ENCODE measurements at regions not wholly inside any gene's neighbourhood (a gene's known extent, or its start where the extent isn't known, plus 50 kb on each side); places are given as distances from the start of the nearest gene placed in this dataset.

DNA sequence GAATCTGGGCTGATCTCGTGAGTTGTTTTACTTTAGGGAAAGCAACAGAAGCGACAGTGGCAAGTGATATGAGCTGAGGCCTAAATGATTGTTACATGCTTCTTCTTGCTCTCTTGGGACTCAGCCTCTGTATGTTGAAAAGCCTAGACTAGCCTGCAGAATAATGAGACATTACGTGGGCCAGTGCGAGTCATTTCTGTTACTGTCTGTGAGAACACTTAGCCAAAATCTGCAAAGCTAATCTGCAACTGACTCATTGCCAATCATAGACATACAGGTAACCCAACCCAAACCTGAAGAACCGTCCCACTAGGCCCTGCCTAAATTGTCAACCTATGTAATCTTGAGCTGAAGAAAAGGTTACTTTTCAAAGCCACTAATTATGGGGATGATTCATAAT is 77.4 kb upstream of the F13A1 start:
- Histone ChIP-seq H3K27me3 (no peaks in the 10 kb centered on the region), H3K4me3 (no peak overlapping the region), H3K9me3 (no peaks in the 10 kb centered on the region), H3K27ac (no peak overlapping the region), H3K36me3 (no peaks in the 10 kb centered on the region), H3K4me1 (ENCODE audit: insufficient read depth) (no peaks in the 10 kb centered on the region)
- no peak for TF ChIP-seq EP300 (IDR thresholded peaks at IDR 0.05)
- TF ChIP-seq, protein P1, sequence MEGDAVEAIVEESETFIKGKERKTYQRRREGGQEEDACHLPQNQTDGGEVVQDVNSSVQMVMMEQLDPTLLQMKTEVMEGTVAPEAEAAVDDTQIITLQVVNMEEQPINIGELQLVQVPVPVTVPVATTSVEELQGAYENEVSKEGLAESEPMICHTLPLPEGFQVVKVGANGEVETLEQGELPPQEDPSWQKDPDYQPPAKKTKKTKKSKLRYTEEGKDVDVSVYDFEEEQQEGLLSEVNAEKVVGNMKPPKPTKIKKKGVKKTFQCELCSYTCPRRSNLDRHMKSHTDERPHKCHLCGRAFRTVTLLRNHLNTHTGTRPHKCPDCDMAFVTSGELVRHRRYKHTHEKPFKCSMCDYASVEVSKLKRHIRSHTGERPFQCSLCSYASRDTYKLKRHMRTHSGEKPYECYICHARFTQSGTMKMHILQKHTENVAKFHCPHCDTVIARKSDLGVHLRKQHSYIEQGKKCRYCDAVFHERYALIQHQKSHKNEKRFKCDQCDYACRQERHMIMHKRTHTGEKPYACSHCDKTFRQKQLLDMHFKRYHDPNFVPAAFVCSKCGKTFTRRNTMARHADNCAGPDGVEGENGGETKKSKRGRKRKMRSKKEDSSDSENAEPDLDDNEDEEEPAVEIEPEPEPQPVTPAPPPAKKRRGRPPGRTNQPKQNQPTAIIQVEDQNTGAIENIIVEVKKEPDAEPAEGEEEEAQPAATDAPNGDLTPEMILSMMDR (IDR thresholded peaks at IDR 0.05) = no peak
- TF ChIP-seq POLR2A (IDR thresholded peaks at IDR 0.05) = no peak
- intact Hi-C loops (cut with DNase I) = no loop called here
- no peak for DNase-seq
- 78 to 87% (median 80%) methylated on average over 5 of the region's 5 CpGs for WGBS, 3 donors

DNA sequence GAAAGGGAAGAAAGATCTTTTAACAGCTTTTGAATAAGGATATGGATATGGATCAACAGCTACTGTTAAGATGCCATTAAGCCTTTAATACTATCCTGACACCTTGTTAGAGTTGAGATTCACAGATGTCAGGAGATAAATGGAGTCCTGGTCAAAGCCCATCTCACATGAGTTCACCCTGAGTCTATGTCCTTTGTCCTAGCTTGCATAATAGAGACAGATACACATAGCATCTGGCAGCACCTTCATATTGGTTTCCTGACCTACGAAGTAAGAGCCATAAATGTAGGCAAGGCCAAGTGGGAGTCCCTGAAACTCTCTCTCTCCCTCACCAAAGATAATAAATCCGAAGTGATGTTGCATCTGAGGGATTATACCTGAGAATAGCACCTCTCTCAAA is 79.1 kb upstream of the F13A1 start:
- intact Hi-C loops (cut with DNase I) = no loop called here
- TF ChIP-seq POLR2A (IDR thresholded peaks at IDR 0.05) (no peak), EP300 (IDR thresholded peaks at IDR 0.05) (no peak)
- TF ChIP-seq, protein P1 (IDR thresholded peaks at IDR 0.05) = no peak
- H3K9me3 ChIP-seq = no peaks in the 10 kb centered on the region
- no peak for DNase-seq
- H3K4me1 ChIP-seq (ENCODE audit: insufficient read depth) = no peaks in the 10 kb centered on the region
- 32 to 63% (median 54%) methylated on average over 2 of the region's 2 CpGs for WGBS, 3 donors
- no peak overlapping the region for H3K4me3 ChIP-seq
- no peak overlapping the region for H3K27ac ChIP-seq
- H3K36me3 ChIP-seq = no peaks in the 10 kb centered on the region
- no peaks in the 10 kb centered on the region for H3K27me3 ChIP-seq

DNA sequence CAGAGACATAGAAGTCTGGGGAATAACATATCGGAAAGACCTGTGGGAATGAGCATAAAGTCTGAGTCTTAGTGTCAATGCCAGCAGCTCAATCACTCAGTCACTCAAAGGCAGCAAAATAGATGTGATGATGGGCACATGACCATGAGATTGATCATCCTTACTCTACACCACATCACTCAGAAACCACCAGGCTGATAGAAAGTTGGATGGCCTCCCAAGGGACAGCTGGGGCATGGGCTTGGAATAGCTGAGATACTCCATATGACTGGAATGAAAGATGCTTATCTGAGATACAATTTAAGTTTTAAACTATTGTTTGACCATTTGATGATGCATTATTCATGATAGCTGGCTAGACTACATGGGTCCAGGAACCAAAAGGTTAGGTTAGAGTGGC is 80.9 kb upstream of the F13A1 start:
- DNase-seq = no peak

DNA sequence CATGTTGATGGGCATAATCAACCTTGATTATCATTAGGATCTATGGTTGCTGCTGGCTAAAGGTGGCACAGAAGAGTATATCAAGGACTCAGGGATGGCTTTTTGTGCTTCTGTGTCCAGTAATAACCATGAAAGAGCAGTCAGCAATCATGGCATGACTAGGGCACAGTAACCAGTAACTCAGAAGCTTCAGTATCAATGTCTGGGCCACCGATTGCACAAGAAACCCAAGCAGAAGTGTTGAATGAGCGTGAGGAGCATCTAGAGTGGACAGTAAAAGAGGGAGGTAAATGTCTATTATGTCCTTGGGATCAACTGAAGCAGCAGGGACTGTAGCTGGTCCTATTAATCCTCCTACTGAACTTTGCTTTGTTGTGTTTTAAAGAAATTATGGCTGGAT is 81.5 kb upstream of the F13A1 start:
- DNase-seq = no peak
- H3K4me1 ChIP-seq (ENCODE audit: insufficient read depth) = no peaks in the 10 kb centered on the region
- no peaks in the 10 kb centered on the region for H3K36me3 ChIP-seq
- WGBS, 3 donors = 73 to 80% (median 77%) methylated on average over 2 of the region's 2 CpGs
- no peak overlapping the region for H3K4me3 ChIP-seq
- H3K27me3 ChIP-seq = no peaks in the 10 kb centered on the region
- intact Hi-C loops (cut with DNase I) = no loop called here
- no peak overlapping the region for H3K27ac ChIP-seq
- TF ChIP-seq EP300 (IDR thresholded peaks at IDR 0.05) = no peak
- TF ChIP-seq POLR2A (IDR thresholded peaks at IDR 0.05) = no peak
- TF ChIP-seq, protein P1 (IDR thresholded peaks at IDR 0.05) = no peak
- H3K9me3 ChIP-seq = no peaks in the 10 kb centered on the region

More for the DNA sequence above, 80.9 kb upstream of the F13A1 start:
- no peaks in the 10 kb centered on the region for H3K27me3 ChIP-seq
- TF ChIP-seq POLR2A (IDR thresholded peaks at IDR 0.05) (no peak), EP300 (IDR thresholded peaks at IDR 0.05) (no peak)
- TF ChIP-seq, protein P1 (IDR thresholded peaks at IDR 0.05) = no peak
- no peaks in the 10 kb centered on the region for H3K36me3 ChIP-seq
- WGBS, 3 donors = 80 to 93% (median 85%) methylated on average over 1 of the region's 1 CpG
- no peak overlapping the region for H3K27ac ChIP-seq
- no peaks in the 10 kb centered on the region for H3K9me3 ChIP-seq
- intact Hi-C loops (cut with DNase I) = no loop called here
- no peak overlapping the region for H3K4me3 ChIP-seq
- H3K4me1 ChIP-seq (ENCODE audit: insufficient read depth) = no peaks in the 10 kb centered on the region

DNA sequence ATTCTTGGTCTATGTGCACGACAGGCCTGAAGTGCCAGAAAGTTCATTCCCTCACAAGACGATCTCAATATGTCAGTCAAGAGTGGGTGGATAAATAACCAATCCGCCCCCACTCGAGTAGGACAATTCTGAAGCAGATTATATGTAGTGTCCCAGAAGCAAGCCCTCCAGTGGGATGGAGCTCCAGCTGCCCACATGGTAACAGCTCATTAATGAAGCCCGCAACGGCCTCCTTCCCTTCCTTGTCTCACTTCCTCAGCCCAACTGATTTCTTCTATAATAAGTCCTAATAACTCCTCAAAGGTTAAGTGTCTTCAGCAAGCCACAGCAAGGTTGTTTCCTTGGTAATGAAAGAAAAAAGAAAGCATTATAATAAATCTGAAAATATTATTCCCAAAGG is 82.1 kb upstream of the F13A1 start:
- 59 to 66% (median 63%) methylated on average over 6 of the region's 6 CpGs for WGBS, 3 donors
- TF ChIP-seq EP300 (IDR thresholded peaks at IDR 0.05) (no peak), POLR2A (IDR thresholded peaks at IDR 0.05) (no peak)
- TF ChIP-seq, protein P1 (IDR thresholded peaks at IDR 0.05) = no peak
- intact Hi-C loops (cut with DNase I) = no loop called here

More for the DNA sequence above, 82.1 kb upstream of the F13A1 start:
- no peaks in the 10 kb centered on the region for H3K27me3 ChIP-seq
- H3K4me1 ChIP-seq (ENCODE audit: insufficient read depth) = no peaks in the 10 kb centered on the region
- no peaks in the 10 kb centered on the region for H3K36me3 ChIP-seq
- H3K4me3 ChIP-seq = no peak overlapping the region
- DNase-seq = no peak
- H3K27ac ChIP-seq = no peak overlapping the region
- no peaks in the 10 kb centered on the region for H3K9me3 ChIP-seq
